CD4-positive, alpha-beta T cell (primary cell): ENCODE measurements at regions not wholly inside any gene's neighbourhood (a gene's known extent, or its start where the extent isn't known, plus 50 kb on each side); places are given as distances from the start of the nearest gene placed in this dataset.

ENCODE experiments used
- ATAC-seq: fragments of 200-7000 bp; cut with Tn5 transposase; one replicate; pipeline ENCODE4 v1.10.0; 2022; ENCODE audit warnings: mild to moderate bottlenecking; ENCODE audit not compliant: poor library complexity
- CTCF ChIA-PET: fragments of 350-600 bp; sonication (Branson Sonifier 250); formaldehyde crosslinking; loops from one replicate; lab custom pipeline; 2021; ENCODE audit warnings: antibody characterized with exemption, inconsistent platforms; lab: Charles Lee
- POLR2A ChIA-PET: fragments of 350-600 bp; sonication (Branson Sonifier 250); formaldehyde crosslinking; loops from one replicate; lab custom pipeline; 2021; ENCODE audit warnings: antibody characterized with exemption, inconsistent platforms; lab: Charles Lee
- DNase-seq, 14 experiments: peaks; one replicate each; pipeline ENCODE4 v3.0.0-alpha.2; 2013 to 2020; ENCODE audit warnings: mixed read lengths in 2 of 14
- H3K27ac ChIP-seq, 2 donors: one replicate each; pipeline versions ENCODE4 v1.5.1 to v1.7.0; 2013; ENCODE audit warnings: low read length in 2 of 2, low read depth in 1 of 2, mild to moderate bottlenecking in 1 of 2
- H3K27me3 ChIP-seq, 2 experiments: 1 replicate in 1 of 2; 2 replicates in 1 of 2; pipeline versions ENCODE4 v1.6.1 to v1.7.0; 2013; ENCODE audit warnings: low read length in 2 of 2, control low read depth in 1 of 2, mild to moderate bottlenecking in 1 of 2, moderate library complexity in 1 of 2; ENCODE audit not compliant: insufficient read depth in 2 of 2, control insufficient read depth in 1 of 2
- H3K36me3 ChIP-seq: one replicate; pipeline ENCODE4 v1.6.1; 2013; ENCODE audit warnings: low read length, control low read depth; ENCODE audit not compliant: insufficient read depth
- H3K4me1 ChIP-seq: one replicate; pipeline ENCODE4 v1.6.1; 2013; ENCODE audit warnings: low read length, control low read depth; ENCODE audit not compliant: insufficient read depth
- H3K4me3 ChIP-seq: one replicate; pipeline ENCODE4 v1.5.1; 2013; ENCODE audit warnings: mild to moderate bottlenecking, low read length, moderate library complexity
- H3K9me3 ChIP-seq, 2 experiments: 1 replicate in 1 of 2; 2 replicates in 1 of 2; pipeline versions ENCODE4 v1.6.1 to v1.7.0; 2013; ENCODE audit warnings: low read length in 2 of 2, mild to moderate bottlenecking in 2 of 2, control low read depth in 1 of 2, moderate library complexity in 1 of 2; ENCODE audit not compliant: control insufficient read depth in 1 of 2, insufficient read depth in 1 of 2
- H3K27ac Mint-ChIP-seq: one replicate; pipeline ENCODE4 v1.8.0; 2020; ENCODE audit warnings: mixed read lengths
- H3K27me3 Mint-ChIP-seq: one replicate; pipeline ENCODE4 v1.8.0; 2021; ENCODE audit warnings: mixed read lengths
- H3K36me3 Mint-ChIP-seq: one replicate; pipeline ENCODE4 v1.8.0; 2021; ENCODE audit warnings: low read depth, mixed read lengths
- H3K4me1 Mint-ChIP-seq: one replicate; pipeline ENCODE4 v1.8.0; 2021; ENCODE audit warnings: low read depth, mixed read lengths
- H3K4me3 Mint-ChIP-seq: one replicate; pipeline ENCODE4 v1.8.0; 2020; ENCODE audit warnings: mild to moderate bottlenecking, mixed read lengths
- H3K9me3 Mint-ChIP-seq: one replicate; pipeline ENCODE4 v1.8.0; 2020; ENCODE audit warnings: mixed read lengths
- CTCF ChIP-seq: fragments of 200-600 bp; IDR thresholded peaks from one replicate; pipeline ENCODE4 v1.8.0; 2022; ENCODE audit warnings: antibody characterized with exemption, mild to moderate bottlenecking
- intact Hi-C, 2 experiments: fragments of 100-400 bp; cut with DNase I in 1 of 2; cut with micrococcal nuclease in 1 of 2; formaldehyde crosslinking; loops; one replicate each; pipeline versions ENCODE4 v1.15.1 to v1.9.0; 2023 to 2025; cut with DNase I, micrococcal nuclease

DNA sequence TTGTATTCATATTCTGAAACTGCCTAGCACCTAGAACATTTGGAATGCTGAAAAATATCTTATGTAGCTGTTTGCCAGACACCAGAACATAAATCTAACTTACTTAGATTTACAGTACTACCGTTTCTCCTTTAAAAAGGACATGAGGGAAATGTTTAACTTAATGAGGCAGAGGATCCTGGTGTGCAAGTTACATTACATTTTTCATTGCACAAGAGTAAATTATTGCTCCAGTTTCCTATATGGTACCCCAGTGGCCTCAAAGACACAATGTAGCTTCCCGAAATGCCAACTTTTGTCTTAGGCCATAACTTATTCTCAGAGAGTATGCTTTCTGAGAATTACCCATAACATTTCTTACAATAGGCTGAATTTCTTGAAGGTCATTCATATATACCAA is 105.5 kb upstream of the DTNA start:
- H3K27me3 ChIP-seq, result no peaks in the 10 kb centered on the region
- H3K27ac ChIP-seq, result no peak overlapping the region
- no peak for TF ChIP-seq CTCF
- no peaks in the 10 kb centered on the region for H3K36me3 ChIP-seq
- Mint-ChIP-seq H3K27me3 (no peaks in the 10 kb centered on the region), H3K4me3 (no peak overlapping the region), H3K27ac (no peak overlapping the region), H3K36me3 (no peaks in the 10 kb centered on the region), H3K9me3 (no peaks in the 10 kb centered on the region), H3K4me1 (no peaks in the 10 kb centered on the region)
- ChIA-PET POLR2A (no interaction called here), CTCF (no interaction called here)
- intact Hi-C loops, result no loop called here
- peaks cover 3 to 4% of the 10 kb centered on the region in 2 experiments for H3K9me3 ChIP-seq
- DNase-seq, result no peak
- ATAC-seq, result no peak
- H3K4me3 ChIP-seq, result no peak overlapping the region
- no peaks in the 10 kb centered on the region for H3K4me1 ChIP-seq

DNA sequence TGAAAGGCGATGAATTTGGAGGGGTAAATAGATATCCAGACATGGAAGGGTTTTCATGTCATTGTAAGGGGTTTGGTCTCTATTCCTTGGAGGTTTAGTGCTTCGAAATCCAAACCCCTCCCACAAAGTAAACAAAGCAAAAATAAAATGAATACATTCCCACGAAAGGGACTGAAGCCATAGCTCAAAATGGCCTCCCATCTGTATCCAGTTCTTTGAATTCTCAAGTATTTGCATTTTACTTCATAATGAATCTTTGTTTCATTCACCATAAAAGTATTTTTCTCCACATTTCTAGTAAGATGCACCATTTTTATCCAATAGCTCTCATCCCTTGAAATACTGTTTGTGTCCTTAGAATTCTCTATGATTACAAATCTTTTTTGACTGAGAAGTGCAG is 103.2 kb upstream of the DTNA start:
- TF ChIP-seq CTCF, result no peak
- H3K4me1 ChIP-seq, result no peaks in the 10 kb centered on the region
- CTCF ChIA-PET, result no interaction called here
- H3K9me3 Mint-ChIP-seq, result no peaks in the 10 kb centered on the region
- no peak overlapping the region for H3K27ac Mint-ChIP-seq
- H3K27me3 Mint-ChIP-seq, result no peaks in the 10 kb centered on the region
- H3K4me1 Mint-ChIP-seq, result no peaks in the 10 kb centered on the region
- no peaks in the 10 kb centered on the region for H3K36me3 Mint-ChIP-seq
- no peak for DNase-seq
- H3K4me3 ChIP-seq, result no peak overlapping the region
- no peaks in the 10 kb centered on the region for H3K27me3 ChIP-seq
- intact Hi-C loops, result no loop called here
- POLR2A ChIA-PET, result no interaction called here
- H3K36me3 ChIP-seq, result no peaks in the 10 kb centered on the region
- H3K4me3 Mint-ChIP-seq, result no peak overlapping the region
- ATAC-seq, result no peak
- H3K9me3 ChIP-seq, result peaks cover 0 to 6% of the 10 kb centered on the region in 2 experiments
- H3K27ac ChIP-seq, result no peak overlapping the region

DNA sequence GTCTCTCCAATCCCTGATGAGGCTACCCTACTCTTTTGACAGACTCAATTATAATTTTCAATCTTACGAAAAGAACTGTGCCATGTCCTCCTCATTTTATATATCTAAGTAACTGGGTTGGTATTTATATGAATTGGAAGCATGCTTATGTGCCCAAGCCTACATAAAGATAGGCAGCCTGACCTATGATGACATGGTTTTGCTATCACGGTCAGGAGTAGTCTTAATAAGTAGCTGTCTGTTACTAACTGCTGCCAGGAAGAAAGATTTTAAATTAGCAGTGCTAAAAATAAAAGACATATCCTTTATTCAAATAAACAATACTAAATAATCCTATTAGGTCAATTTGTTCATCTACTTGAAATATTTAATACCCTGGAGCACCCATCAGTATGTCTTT is 102.0 kb upstream of the DTNA start:
- H3K27me3 ChIP-seq, result no peaks in the 10 kb centered on the region
- H3K27ac ChIP-seq, result no peak overlapping the region
- H3K4me3 Mint-ChIP-seq, result no peak overlapping the region
- DNase-seq (no peak), ATAC-seq (no peak)
- H3K9me3 Mint-ChIP-seq, result no peaks in the 10 kb centered on the region
- no peaks in the 10 kb centered on the region for H3K36me3 ChIP-seq
- H3K4me3 ChIP-seq, result no peak overlapping the region
- ChIA-PET POLR2A (no interaction called here), CTCF (no interaction called here)
- H3K4me1 ChIP-seq, result no peaks in the 10 kb centered on the region
- H3K27ac Mint-ChIP-seq, result no peak overlapping the region
- intact Hi-C loops, result no loop called here
- no peaks in the 10 kb centered on the region for H3K4me1 Mint-ChIP-seq
- H3K27me3 Mint-ChIP-seq, result no peaks in the 10 kb centered on the region
- peaks cover 0 to 9% of the 10 kb centered on the region in 2 experiments for H3K9me3 ChIP-seq
- TF ChIP-seq CTCF, result no peak
- H3K36me3 Mint-ChIP-seq, result no peaks in the 10 kb centered on the region
